HepG2 (cell line): ENCODE measurements at regions not wholly inside any gene's neighbourhood (a gene's known extent, or its start where the extent isn't known, plus 50 kb on each side); places are given as distances from the start of the nearest gene placed in this dataset.

ENCODE experiments used
- ATAC-seq: fragments of 200-7000 bp; cut with Tn5 transposase; 3 replicates; pipeline ENCODE4 v1.9.1; 2020; ENCODE audit warnings: mild to moderate bottlenecking, moderate library complexity
- BruUV-seq: library from RNA; stranded (reverse); fragments of 400-500 nt; replicated peaks from 2 replicates; lab custom pipeline; 2021; lab: Mats Ljungman, UMichigan
- CTCF ChIA-PET: fragments of 300-600 bp; formaldehyde crosslinking; extraction: SDS; loops from one replicate; lab custom pipeline; 2021; ENCODE audit warnings: low total read pairs, inconsistent platforms, low intra/inter-chr PET ratio; lab: Yijun Ruan, JAX
- POLR2A ChIA-PET: fragments of 350-600 bp; sonication (Branson Sonifier 250); formaldehyde crosslinking; loops from one replicate; lab custom pipeline; 2020; ENCODE audit warnings: antibody characterized with exemption, inconsistent platforms; lab: Yijun Ruan, JAX
- DNase-seq: peaks from one replicate; pipeline ENCODE4 v3.0.0-alpha.2; 2015; ENCODE audit warnings: low spot score
- FAIRE-seq: peaks from 3 replicates; lab custom pipeline; 2011; peaks lifted over from hg19 to GRCh38; lab: Jason Lieb, UNC
- H2AFZ ChIP-seq: one replicate; pipeline ENCODE4 v1.6.1; 2011; ENCODE audit warnings: low read length, inconsistent platforms
- H3K27ac ChIP-seq: fragments of 300-600 bp; 3 replicates; pipeline ENCODE4 v1.8.0; 2011; ENCODE audit warnings: mixed run types, mild to moderate bottlenecking, mixed read lengths, low read length, inconsistent platforms; ENCODE audit not compliant: insufficient read depth; ENCODE audit errors: extremely low read length
- H3K27me3 ChIP-seq, 2 experiments: fragments of 200-600 bp in 1 of 2; 2 replicates in 1 of 2; 3 replicates in 1 of 2; pipeline versions ENCODE4 v1.6.0 to v1.8.0; 2011; ENCODE audit warnings: low read length in 2 of 2, mild to moderate bottlenecking in 2 of 2, moderate library complexity in 2 of 2, inconsistent platforms in 1 of 2; ENCODE audit not compliant: insufficient read depth in 2 of 2, control insufficient read depth in 1 of 2
- H3K36me3 ChIP-seq, 2 experiments: fragments of 200-600 bp in 1 of 2; replicated peaks in 1 of 2; 2 replicates in 1 of 2; 3 replicates in 1 of 2; pipeline versions ENCODE4 v1.5.1 to v1.8.0; 2011; ENCODE audit warnings: low read length in 2 of 2, inconsistent platforms in 1 of 2; ENCODE audit not compliant: insufficient read depth in 2 of 2, control insufficient read depth in 1 of 2
- H3K4me1 ChIP-seq: 2 replicates; pipeline ENCODE4 v1.5.1; 2012; ENCODE audit warnings: low read length, inconsistent platforms; ENCODE audit not compliant: insufficient read depth
- H3K4me2 ChIP-seq: 2 replicates; pipeline ENCODE4 v1.6.0; 2011; ENCODE audit warnings: low read depth, low read length, inconsistent platforms
- H3K4me3 ChIP-seq, 3 experiments: fragments of 200-600 bp in 1 of 3; sonication (generic), shearing (Covaris generic) in 1 of 3; replicated peaks in 1 of 3; 2 replicates each; pipeline ENCODE4 v1.5.1; 2011 to 2016; ENCODE audit warnings: low read length in 3 of 3, inconsistent platforms in 2 of 3, low read depth in 2 of 3, mild to moderate bottlenecking in 2 of 3, control low read depth in 1 of 3, mixed read lengths in 1 of 3; ENCODE audit not compliant: insufficient read depth in 1 of 3
- H3K79me2 ChIP-seq: one replicate; pipeline ENCODE4 v1.6.1; 2011; ENCODE audit warnings: low read length, inconsistent platforms; ENCODE audit not compliant: insufficient read depth
- H3K9ac ChIP-seq: 2 replicates; pipeline ENCODE4 v1.6.0; 2011; ENCODE audit warnings: mild to moderate bottlenecking, low read depth, low read length, inconsistent platforms; ENCODE audit not compliant: insufficient read depth
- H3K9me3 ChIP-seq: 2 replicates; pipeline ENCODE4 v1.5.1; 2012; ENCODE audit warnings: mild to moderate bottlenecking, low read length
- H4K20me1 ChIP-seq: 2 replicates; pipeline ENCODE4 v1.6.0; 2011; ENCODE audit warnings: inconsistent platforms, mild to moderate bottlenecking, low read length, moderate library complexity; ENCODE audit not compliant: insufficient read depth
- BCL6 ChIP-seq: IDR thresholded peaks from 2 replicates; pipeline ENCODE4 v1.6.1; 2016; ENCODE audit warnings: missing genetic modification reagents, missing compliant biosample characterization
- GABPB1 ChIP-seq: IDR thresholded peaks from 2 replicates; pipeline ENCODE4 v1.6.1; 2016; ENCODE audit warnings: mild to moderate bottlenecking, missing genetic modification reagents, moderate library complexity, missing compliant biosample characterization
- MXD4 ChIP-seq: IDR thresholded peaks from 2 replicates; pipeline ENCODE4 v1.6.1; 2016; ENCODE audit warnings: mild to moderate bottlenecking, missing biosample characterization, missing genetic modification reagents
- NBN ChIP-seq: fragments of 450-650 bp; conservative IDR thresholded peaks from 2 replicates; pipeline ENCODE4 v1.6.1; 2017
- REL ChIP-seq: sonication (generic); formaldehyde crosslinking; conservative IDR thresholded peaks from 2 replicates; pipeline ENCODE4 v1.8.0; 2022; ENCODE audit warnings: mild to moderate bottlenecking, missing genetic modification reagents, moderate library complexity
- RFX3 ChIP-seq: IDR thresholded peaks from 2 replicates; pipeline ENCODE4 v1.6.1; 2016; ENCODE audit warnings: missing biosample characterization, missing genetic modification reagents
- SRSF4 ChIP-seq: fragments of 200-400 bp; formaldehyde crosslinking; IDR thresholded peaks from one replicate; pipeline ENCODE4 v1.6.1; 2018; ENCODE audit warnings: mild to moderate bottlenecking, low read depth, low read length, moderate library complexity; ENCODE audit not compliant: poor library complexity, severe bottlenecking
- YEATS2 ChIP-seq: sonication (generic); formaldehyde crosslinking; IDR thresholded peaks from 2 replicates; pipeline ENCODE4 v1.4.0; 2020; ENCODE audit warnings: missing genetic modification reagents, borderline replicate concordance
- ZNF282 ChIP-seq: fragments of 450-650 bp; IDR thresholded peaks from 2 replicates; pipeline ENCODE4 v1.6.1; 2018; ENCODE audit not compliant: partially characterized antibody
- ZNF317 ChIP-seq: sonication (generic); formaldehyde crosslinking; IDR thresholded peaks from 2 replicates; pipeline ENCODE4 v1.5.0; 2020; ENCODE audit warnings: mild to moderate bottlenecking, missing genetic modification reagents
- ZNF543 ChIP-seq: sonication (generic); formaldehyde crosslinking; IDR thresholded peaks from 2 replicates; pipeline ENCODE4 v1.4.0; 2020; ENCODE audit warnings: mild to moderate bottlenecking, missing genetic modification reagents
- ZNF773 ChIP-seq: sonication (generic); formaldehyde crosslinking; IDR thresholded peaks from 2 replicates; pipeline ENCODE4 v1.4.0; 2020; ENCODE audit warnings: missing genetic modification reagents, borderline replicate concordance
- ZNF780A ChIP-seq: sonication (generic); formaldehyde crosslinking; IDR thresholded peaks from 2 replicates; pipeline ENCODE4 v1.8.0; 2022; ENCODE audit warnings: mild to moderate bottlenecking, missing genetic modification reagents, moderate library complexity
- ZNF782 ChIP-seq: sonication (generic); formaldehyde crosslinking; IDR thresholded peaks from 2 replicates; pipeline ENCODE4 v1.4.0; 2020; ENCODE audit warnings: missing genetic modification reagents, mild to moderate bottlenecking, borderline replicate concordance
- WGBS: methylation state at CpG from one replicate; pipeline ENCODE4 v1.1.6; 2017; ENCODE audit warnings: low lambda C conversion rate; 5-methylcytosine and 5-hydroxymethylcytosine counted together
- in situ Hi-C: cut with HindIII; loops from 2 replicates; pipeline ENCODE4 v1.10.0; 2017; ENCODE audit warnings: low pct_unique_long_range_greater_than_20kb; ENCODE audit not compliant: extremely low pct_ligation_motif_present
- intact Hi-C: fragments of 100-400 bp; cut with micrococcal nuclease; formaldehyde crosslinking; loops from one replicate; pipeline ENCODE4 v1.10.0; 2022; ENCODE audit not compliant: unreplicated experiment
- TF ChIP-seq, protein P1 (sequence below): sonication (generic); formaldehyde crosslinking; IDR thresholded peaks from 2 replicates; pipeline ENCODE4 v1.8.0; 2022; ENCODE audit warnings: missing genetic modification reagents, mild to moderate bottlenecking, inconsistent platforms, borderline replicate concordance
- TF ChIP-seq, protein P2 (sequence below): sonication (generic); formaldehyde crosslinking; IDR thresholded peaks from 2 replicates; pipeline ENCODE4 v1.5.1; 2020; ENCODE audit warnings: mild to moderate bottlenecking, missing genetic modification reagents
- TF ChIP-seq, protein P3 (sequence below): sonication (generic); formaldehyde crosslinking; IDR thresholded peaks from 2 replicates; pipeline ENCODE4 v1.8.1; 2023; ENCODE audit warnings: mild to moderate bottlenecking, missing genetic modification reagents
- TF ChIP-seq, protein P4 (sequence below): sonication (generic); formaldehyde crosslinking; IDR thresholded peaks from 2 replicates; pipeline ENCODE4 v1.4.0; 2020; ENCODE audit warnings: missing genetic modification reagents

DNA sequence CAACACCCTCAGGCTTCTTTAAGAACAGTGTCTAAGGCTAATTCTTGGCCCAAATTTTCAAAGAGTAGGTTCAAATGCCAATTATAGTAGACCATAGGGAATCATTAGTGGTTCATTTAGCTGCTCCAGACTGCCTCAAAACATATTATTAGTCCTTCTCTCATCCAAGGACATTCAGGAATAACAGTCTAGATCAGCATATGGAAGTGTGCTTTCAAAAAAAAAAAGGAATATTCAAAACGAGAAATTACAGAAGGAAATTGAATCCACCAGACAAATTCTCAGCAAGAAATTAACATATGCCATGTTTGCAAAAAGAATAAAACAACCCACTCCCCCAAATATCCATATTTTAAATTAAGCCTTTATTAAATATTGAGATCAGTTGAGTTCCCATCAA, 293.1 kb downstream of the SMARCA1 start (continued):
- TF ChIP-seq, protein P1, sequence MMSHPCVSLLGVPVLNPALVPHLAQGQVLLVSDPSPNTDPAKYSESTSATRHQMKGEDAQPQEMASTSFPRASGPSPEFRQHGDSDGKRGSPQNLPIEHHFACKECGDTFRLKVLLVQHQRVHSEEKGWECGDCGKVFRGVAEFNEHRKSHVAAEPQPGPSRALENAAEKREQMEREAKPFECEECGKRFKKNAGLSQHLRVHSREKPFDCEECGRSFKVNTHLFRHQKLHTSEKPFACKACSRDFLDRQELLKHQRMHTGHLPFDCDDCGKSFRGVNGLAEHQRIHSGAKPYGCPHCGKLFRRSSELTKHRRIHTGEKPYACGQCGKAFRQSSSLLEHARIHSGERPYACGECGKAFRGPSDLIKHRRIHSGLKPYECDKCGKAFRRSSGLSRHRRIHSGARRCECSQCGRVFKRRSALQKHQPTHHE = no peak
- TF ChIP-seq, protein P2, sequence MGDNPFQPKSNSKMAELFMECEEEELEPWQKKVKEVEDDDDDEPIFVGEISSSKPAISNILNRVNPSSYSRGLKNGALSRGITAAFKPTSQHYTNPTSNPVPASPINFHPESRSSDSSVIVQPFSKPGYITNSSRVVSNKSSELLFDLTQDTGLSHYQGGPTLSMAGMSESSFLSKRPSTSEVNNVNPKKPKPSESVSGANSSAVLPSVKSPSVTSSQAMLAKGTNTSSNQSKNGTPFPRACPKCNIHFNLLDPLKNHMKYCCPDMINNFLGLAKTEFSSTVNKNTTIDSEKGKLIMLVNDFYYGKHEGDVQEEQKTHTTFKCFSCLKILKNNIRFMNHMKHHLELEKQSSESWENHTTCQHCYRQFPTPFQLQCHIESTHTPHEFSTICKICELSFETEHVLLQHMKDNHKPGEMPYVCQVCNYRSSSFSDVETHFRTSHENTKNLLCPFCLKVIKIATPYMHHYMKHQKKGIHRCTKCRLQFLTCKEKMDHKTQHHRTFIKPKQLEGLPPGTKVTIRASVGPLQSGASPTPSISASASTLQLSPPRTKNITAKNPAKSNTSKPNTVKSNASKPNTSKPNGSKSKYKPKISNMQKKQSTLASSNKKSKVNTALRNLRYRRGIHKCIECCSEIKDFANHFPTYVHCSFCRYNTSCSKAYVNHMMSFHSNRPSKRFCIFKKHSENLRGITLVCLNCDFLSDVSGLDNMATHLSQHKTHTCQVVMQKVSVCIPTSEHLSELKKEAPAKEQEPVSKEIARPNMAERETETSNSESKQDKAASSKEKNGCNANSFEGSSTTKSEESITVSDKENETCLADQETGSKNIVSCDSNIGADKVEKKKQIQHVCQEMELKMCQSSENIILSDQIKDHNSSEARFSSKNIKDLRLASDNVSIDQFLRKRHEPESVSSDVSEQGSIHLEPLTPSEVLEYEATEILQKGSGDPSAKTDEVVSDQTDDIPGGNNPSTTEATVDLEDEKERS (CRISPR knock-in tag) = no peak
- TF ChIP-seq NBN (no peak), BCL6 (CRISPR knock-in tag) (no peak), RFX3 (CRISPR knock-in tag) (no peak)
- TF ChIP-seq, all 625 proteins: peak for 0

DNA sequence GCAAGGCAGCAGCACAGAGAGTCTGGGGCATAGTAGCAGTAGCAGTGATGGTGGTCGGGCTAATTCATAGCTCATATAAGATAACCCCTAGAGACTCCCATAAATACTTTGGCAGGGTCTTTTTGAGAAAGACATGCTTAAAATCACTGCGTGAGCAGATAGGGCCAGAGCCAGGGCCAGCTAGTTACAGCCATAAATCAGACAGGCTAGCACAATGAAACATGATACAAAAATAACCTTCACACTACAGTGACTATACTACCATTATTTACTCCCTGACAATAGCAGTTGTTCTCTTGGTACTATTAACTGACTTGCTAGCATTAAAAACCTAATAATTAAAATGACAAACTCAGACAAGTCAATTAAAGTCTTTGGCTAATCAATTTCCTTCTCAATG, 295.9 kb downstream of the SMARCA1 start:
- DNase-seq = no peak
- no TSS peak for BruUV-seq
- H3K36me3 ChIP-seq = no peaks in the 10 kb centered on the region
- H3K4me1 ChIP-seq = peaks cover 26% of the 10 kb centered on the region
- no peak for ATAC-seq
- no peaks in the 10 kb centered on the region for H3K79me2 ChIP-seq
- no peak overlapping the region for H2AFZ ChIP-seq
- no peaks in the 10 kb centered on the region for H3K9me3 ChIP-seq
- CTCF ChIA-PET = no interaction called here
- H3K4me3 ChIP-seq = no peak overlapping the region
- FAIRE-seq = no peak
- in situ Hi-C loops = no loop called here
- 100% methylated on average over 2 of the region's 2 CpGs for WGBS
- H3K9ac ChIP-seq = no peak overlapping the region
- intact Hi-C loops = no loop called here
- H3K4me2 ChIP-seq = no peak overlapping the region
- POLR2A ChIA-PET = no interaction called here
- H3K27me3 ChIP-seq = no peaks in the 10 kb centered on the region
- no peaks in the 10 kb centered on the region for H4K20me1 ChIP-seq
- no peak overlapping the region for H3K27ac ChIP-seq
- TF ChIP-seq ZNF773 (no peak), ZNF782 (CRISPR knock-in tag) (no peak), REL (CRISPR knock-in tag) (no peak), GABPB1 (CRISPR knock-in tag) (no peak), ZNF282 (no peak), ZNF780A (no peak), MXD4 (CRISPR knock-in tag) (no peak), YEATS2 (CRISPR knock-in tag) (no peak), ZNF543 (CRISPR knock-in tag) (no peak), SRSF4 (no peak), ZNF317 (CRISPR knock-in tag) (no peak)
- TF ChIP-seq, protein P3, sequence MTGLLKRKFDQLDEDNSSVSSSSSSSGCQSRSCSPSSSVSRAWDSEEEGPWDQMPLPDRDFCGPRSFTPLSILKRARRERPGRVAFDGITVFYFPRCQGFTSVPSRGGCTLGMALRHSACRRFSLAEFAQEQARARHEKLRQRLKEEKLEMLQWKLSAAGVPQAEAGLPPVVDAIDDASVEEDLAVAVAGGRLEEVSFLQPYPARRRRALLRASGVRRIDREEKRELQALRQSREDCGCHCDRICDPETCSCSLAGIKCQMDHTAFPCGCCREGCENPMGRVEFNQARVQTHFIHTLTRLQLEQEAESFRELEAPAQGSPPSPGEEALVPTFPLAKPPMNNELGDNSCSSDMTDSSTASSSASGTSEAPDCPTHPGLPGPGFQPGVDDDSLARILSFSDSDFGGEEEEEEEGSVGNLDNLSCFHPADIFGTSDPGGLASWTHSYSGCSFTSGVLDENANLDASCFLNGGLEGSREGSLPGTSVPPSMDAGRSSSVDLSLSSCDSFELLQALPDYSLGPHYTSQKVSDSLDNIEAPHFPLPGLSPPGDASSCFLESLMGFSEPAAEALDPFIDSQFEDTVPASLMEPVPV (CRISPR knock-in tag) = no peak
- TF ChIP-seq, protein P4, sequence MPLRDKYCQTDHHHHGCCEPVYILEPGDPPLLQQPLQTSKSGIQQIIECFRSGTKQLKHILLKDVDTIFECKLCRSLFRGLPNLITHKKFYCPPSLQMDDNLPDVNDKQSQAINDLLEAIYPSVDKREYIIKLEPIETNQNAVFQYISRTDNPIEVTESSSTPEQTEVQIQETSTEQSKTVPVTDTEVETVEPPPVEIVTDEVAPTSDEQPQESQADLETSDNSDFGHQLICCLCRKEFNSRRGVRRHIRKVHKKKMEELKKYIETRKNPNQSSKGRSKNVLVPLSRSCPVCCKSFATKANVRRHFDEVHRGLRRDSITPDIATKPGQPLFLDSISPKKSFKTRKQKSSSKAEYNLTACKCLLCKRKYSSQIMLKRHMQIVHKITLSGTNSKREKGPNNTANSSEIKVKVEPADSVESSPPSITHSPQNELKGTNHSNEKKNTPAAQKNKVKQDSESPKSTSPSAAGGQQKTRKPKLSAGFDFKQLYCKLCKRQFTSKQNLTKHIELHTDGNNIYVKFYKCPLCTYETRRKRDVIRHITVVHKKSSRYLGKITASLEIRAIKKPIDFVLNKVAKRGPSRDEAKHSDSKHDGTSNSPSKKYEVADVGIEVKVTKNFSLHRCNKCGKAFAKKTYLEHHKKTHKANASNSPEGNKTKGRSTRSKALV (CRISPR knock-in tag) = no peak
